Skeletal muscle cell (primary cell): ENCODE measurements at regions not wholly inside any gene's neighbourhood (a gene's known extent, or its start where the extent isn't known, plus 50 kb on each side); places are given as distances from the start of the nearest gene placed in this dataset.

Experiments used
- DNase-seq: peaks from one replicate; pipeline ENCODE4 v3.0.0-alpha.2; 2010; ENCODE audit warnings: low read depth
- H3K4me3 ChIP-seq: 2 replicates; pipeline ENCODE4 v1.5.1; 2011; ENCODE audit warnings: low read depth, mild to moderate bottlenecking, control low read depth, low read length, moderate library complexity

DNA sequence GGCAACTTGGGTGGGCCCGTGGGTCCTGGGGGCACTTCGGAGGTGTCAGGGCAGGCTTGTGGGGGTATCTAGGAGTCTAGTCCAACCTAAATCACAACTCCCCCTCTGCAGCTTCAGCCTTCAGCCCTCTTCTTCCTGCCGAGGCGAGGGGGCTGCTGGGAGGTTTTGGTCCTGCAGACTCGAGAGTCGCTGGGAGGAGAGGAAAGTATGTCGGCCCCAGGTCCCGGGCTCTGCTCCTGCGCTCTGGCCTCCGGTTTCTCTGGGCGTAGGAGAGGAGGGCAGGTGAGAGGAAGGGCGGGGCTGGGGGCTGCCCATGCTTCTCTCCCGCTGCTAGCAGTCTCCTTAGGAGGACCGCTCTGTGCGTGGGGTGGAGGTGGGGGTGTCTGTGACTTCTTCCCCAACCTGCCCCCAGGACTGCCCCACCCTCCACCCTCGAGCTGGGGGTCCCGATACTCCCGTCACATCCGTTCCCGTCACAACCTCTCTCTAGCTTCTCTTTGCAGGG, 139.8 kb upstream of the COL5A1 start:
- H3K4me3 ChIP-seq: no peak overlapping the region
- no peak for DNase-seq

DNA sequence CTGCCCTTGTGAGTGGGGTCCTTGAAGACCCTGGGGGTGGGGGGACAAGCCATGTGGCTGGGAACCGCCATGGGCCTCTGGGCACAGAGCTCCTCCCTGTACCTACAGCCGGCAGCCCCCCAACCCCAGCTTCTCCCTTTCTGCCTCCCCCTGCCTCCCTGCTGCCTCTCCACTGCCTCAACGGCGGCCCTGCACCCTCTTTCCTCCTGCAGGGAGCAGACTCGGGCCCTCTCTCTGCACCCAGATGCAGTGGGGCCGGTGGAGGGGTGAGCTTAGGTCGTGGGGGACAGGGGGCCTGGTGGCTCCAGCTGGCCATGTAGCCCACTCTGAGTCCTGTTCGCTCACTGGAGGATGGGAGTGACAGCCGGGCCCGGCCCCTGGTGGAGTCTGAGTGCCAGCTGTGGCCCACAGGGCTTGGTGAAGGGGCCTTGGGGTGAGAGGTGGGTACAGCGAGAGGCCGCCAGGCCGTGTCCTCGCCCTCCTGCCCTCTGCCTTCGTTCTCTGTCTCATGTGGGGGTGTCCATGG, 139.3 kb upstream of the COL5A1 start:
- DNase-seq: no peak
- H3K4me3 ChIP-seq: no peak overlapping the region

DNA sequence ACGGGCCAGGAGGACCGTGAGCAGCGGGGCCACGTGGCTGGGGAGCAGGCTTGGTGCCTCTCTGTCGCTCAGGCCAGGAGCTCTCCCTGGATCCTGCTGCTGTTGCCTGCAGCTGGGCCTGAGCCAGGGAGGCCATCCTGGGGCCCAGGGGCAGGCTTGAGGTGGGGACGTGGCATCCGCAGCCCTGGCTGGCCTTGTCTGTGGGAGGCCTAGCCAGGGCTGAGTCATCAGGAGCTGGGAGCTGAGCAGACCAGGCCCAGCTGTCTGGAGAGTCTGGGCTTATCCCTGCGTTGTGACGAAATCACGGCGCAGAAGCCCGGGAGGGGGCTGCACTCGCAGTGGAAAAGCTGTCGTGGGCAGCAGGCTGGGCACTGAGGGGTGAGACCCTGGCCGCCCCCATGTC, 138.8 kb upstream of the COL5A1 start:
- peak; percentile 97 for DNase-seq
- no peak overlapping the region for H3K4me3 ChIP-seq

GRCh38 chr9:134503301-134504105, 138.1 kb upstream of the COL5A1 start:
- no peak overlapping the region for H3K4me3 ChIP-seq
- DNase-seq: no peak

GRCh38 chr9:134504106-134504385, 137.6 kb upstream of the COL5A1 start:
- no peak for DNase-seq
- H3K4me3 ChIP-seq: no peak overlapping the region

DNA sequence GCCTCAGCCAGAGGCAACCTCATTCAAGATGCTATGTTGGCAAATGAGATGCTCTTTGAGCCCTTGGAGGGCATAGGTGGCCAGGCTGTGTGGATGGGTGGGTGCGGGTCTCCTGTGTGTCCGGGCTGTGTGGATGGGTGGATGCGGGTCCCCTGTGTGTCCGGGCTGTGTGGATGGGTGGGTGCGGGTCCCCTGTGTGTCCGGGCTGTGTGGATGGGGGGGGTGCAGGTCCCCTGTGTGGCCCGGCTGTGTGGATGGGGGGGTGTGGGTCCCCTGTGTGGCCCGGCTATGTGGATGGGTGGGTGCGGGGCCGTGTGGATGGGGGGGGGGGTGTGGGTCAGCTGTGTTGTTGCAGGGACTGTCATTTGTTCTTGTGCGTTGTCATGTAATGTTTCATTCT, 136.6 kb upstream of the COL5A1 start:
- no peak for DNase-seq
- no peak overlapping the region for H3K4me3 ChIP-seq

- no peak for DNase-seq
- H3K4me3 ChIP-seq: no peak overlapping the region
These were observed 132.3 kb upstream of the COL5A1 start for GRCh38 chr9:134509281-134509680.

DNA sequence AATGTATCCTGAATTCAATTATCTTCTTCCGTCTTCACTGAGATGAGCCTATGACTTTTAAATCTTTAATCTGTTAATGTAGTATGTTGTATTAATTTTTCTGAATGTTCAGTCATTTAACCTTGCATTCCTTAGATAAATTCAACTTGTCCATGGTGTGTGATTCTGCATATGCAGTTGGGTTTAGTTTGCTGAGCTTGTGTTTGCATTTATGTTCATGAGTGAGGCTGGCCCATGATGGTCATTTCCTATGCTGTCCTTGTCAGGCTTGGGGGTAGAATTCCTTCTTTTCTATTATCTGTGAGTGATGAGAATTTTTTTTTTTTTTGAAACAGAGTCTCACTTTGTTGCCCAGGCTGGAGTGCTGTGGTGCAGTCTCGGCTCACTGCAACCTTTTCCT, 131.8 kb upstream of the COL5A1 start:
- H3K4me3 ChIP-seq: no peak overlapping the region
- no peak for DNase-seq

- no peak for DNase-seq
- H3K4me3 ChIP-seq: no peak overlapping the region
These were observed 127.1 kb upstream of the COL5A1 start for GRCh38 chr9:134514503-134514902.

- H3K4me3 ChIP-seq: no peak overlapping the region
- DNase-seq: no peak
These were observed 126.4 kb upstream of the COL5A1 start for GRCh38 chr9:134515026-134515821.

DNA sequence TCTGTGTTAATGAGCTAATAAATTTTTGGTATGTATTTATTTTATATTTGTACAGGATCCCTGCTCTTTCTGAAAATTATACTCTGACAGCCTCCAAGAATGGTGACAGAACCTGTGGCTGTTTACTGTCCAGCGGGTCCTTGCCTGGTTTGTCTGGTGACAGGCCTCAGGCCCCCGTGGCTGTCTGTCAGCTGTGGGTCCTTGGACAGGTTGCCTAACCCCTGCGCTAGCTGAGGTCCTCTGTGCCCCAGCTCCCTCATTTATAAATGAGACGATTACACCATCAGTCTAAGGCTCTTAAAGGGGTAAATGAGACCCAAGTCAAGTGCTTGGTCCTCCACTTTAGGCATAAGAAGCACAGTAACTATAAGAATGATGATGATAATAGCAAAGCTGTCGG, 125.1 kb upstream of the COL5A1 start:
- no peak overlapping the region for H3K4me3 ChIP-seq
- no peak for DNase-seq

DNA sequence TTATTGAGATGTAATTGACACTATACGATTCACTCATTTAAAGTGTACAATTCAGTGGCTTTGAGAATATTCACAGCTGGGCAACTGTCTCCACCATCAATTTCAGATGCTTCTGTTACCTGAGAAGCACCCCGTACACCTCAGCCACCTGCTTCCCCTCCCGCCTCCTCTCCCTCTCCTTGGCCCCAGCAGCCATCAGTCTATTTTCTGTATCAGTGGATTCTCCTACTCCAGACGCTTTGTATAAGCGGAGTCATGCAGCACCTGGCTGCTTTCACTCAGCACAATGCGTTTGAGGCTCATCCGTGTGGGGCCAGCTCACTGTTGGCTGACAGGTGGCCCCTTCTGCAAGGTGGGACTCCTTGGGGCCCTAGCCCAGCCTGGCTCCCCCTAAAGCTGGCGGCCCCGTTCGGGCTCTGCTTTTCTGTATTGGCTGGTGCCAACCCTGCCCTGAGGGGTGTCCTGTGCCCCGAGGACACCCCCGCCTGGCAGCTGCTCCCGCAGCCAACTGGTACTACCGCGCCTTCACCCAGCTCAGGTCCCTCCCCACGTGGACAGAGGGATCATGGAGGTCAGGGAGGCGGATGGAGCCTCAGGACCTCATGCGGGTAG, 124.4 kb upstream of the COL5A1 start:
- no peak overlapping the region for H3K4me3 ChIP-seq
- DNase-seq: no peak

DNA sequence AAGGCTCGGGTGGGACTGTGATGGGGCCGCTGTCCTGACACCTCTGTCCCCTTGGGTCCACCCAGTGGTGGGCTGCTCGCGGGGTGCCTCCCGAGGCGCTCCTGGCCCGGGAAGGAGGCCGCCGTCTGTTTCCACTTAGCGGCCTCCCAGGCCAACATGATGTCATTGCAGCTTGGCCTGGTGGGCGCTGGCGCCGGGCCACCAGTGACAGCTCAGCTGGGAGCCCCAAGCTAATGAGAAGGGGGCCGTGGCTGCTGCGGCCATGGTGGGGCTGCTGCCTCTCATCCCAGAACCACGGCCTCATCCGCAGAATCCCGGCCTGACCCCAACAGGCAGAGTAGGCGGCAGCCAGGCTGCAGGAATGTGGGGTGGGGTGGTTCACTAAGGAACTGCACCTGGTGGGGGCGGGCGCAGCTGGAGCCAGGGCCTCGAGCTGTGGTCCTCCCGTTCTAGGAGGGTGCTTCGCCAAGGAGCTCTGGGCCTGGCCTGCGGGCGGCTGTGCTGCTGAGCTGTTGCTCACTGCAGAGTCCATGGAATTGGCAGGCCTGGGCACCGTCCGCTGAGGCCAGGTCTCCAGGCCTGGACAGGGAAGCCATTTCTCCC, 123.5 kb upstream of the COL5A1 start:
- DNase-seq: no peak
- no peak overlapping the region for H3K4me3 ChIP-seq

GRCh38 chr9:134519375-134520070, 122.1 kb upstream of the COL5A1 start:
- DNase-seq: no peak
- H3K4me3 ChIP-seq: no peak overlapping the region

- no peak for DNase-seq
These were observed 119.6 kb upstream of the COL5A1 start for GRCh38 chr9:134521817-134522501.

DNA sequence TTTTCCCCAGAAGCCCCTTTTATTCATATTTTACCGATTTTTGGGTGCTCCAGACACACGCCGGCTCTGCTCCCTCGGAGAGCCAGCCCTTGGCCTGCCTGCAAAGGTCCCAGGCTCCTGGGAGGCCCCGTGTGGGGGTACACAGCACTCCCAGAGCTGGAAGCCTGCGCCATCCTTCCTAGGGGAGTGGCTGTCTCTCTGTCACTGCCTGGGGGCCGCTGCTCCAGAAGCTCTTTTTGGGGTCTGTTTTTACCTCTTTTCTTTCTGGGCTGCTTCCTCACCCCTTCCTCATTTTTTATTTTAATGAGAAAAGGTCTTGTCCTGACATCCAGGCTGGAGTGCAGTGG, 119.1 kb upstream of the COL5A1 start:
- H3K4me3 ChIP-seq: no peak overlapping the region
- no peak for DNase-seq

More at GRCh38 chr9:134521817-134522501, 119.6 kb upstream of the COL5A1 start:
- no peak overlapping the region for H3K4me3 ChIP-seq

DNA sequence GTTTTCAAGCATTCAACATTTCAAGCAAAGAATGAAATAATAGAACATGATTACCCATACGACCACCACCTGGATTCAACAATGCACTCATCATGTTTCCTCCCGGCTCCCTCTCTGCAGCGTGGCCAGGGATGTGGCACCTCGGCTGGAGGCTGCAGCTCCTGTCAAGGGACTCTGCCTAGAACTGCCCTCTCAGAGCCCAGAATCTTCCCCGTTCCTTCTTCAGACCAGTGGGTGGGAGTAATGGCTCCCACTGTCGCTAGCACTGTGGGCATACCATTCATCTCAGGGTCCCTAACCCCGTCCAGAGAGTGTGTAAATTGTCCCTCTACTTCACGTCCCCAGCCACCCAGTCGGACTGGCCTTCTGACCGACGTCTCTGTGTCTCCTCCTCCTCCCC, 118.6 kb upstream of the COL5A1 start:
- DNase-seq: no peak
- H3K4me3 ChIP-seq: no peak overlapping the region

DNA sequence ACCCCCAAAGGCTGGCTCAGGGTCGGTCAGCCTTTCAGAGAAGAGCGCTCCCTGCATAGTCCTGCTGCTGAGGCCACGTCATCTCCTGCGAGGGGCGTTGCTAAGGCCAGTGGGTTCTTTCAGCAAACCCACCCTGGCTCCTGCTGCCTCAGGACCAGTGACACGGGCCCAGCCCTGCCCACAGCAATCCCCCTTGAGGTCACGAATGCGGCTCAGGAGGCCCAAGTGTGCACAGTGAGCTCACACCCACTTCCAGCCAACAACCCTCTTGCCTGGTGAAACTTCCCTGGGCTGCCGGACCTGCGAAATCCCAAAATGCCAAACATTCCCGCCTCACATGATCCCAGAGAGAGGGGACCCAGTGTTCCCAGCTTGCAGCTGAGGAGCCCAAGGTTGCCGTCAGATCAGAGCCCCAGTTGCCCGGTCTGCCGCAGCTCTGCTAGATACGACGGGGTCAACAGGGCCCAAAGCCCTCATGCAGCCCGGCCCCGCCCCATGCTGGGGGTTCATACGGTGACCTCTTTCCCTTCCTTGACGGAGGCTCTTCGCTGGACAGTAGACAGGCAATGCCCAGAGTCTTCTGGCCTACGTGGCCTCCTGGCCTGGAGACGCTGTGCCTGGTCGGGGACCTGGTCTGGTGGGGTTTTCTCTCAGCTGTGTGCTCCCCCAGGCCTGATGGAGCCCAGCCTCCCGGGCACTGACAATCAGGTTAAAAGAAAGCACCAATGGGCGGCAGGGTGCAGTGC, 116.4 kb upstream of the COL5A1 start:
- no peak for DNase-seq
- H3K4me3 ChIP-seq: no peak overlapping the region
